ENCODE measurements at regions not wholly inside any gene's neighbourhood (a gene's known extent, or its start where the extent isn't known, plus 50 kb on each side); places are given as distances from the start of the nearest gene placed in this dataset.

- no peak for TF ChIP-seq CTCF (IDR thresholded peaks at IDR 0.05)
- no peak for TF ChIP-seq ZFX (IDR thresholded peaks at IDR 0.05; ENCODE audit: borderline replicate concordance)
These were observed 149.5 kb upstream of the WDFY3 start for GRCh38 chr4:85116008-85116407.

Measured in 22Rv1 (cell line).